Muscle of back (tissue), 3 donors: ENCODE measurements at regions not wholly inside any gene's neighbourhood (a gene's known extent, or its start where the extent isn't known, plus 50 kb on each side); places are given as distances from the start of the nearest gene placed in this dataset.
"Not testable (repeated sequence)": the region's sequence is repeated elsewhere in the genome, so short reads cannot be mapped to it uniquely, and the experiment has no call there.

Source experiments
- DNase-seq, 3 donors: peaks; one replicate each; pipeline versions ENCODE4 v3.0.0 to v3.0.0-alpha.2; 2013

GRCh38 chr22:25456300-25457043 is 108.0 kb upstream of the GRK3 start:
- not testable (repeated sequence) for DNase-seq

- not testable (repeated sequence) for DNase-seq
These were observed 105.8 kb upstream of the GRK3 start for GRCh38 chr22:25458631-25459030.

GRCh38 chr22:25460682-25461081 is 103.8 kb upstream of the GRK3 start:
- not testable (repeated sequence) for DNase-seq

- no peak for DNase-seq
These were observed 103.2 kb upstream of the GRK3 start for GRCh38 chr22:25461301-25461700.

GRCh38 chr22:25462474-25463346 is 101.8 kb upstream of the GRK3 start:
- peak; percentile 68 to 91 (median 88) for DNase-seq

GRCh38 chr22:25463347-25463628 is 101.2 kb upstream of the GRK3 start:
- not testable (repeated sequence) for DNase-seq

- DNase-seq: not testable (repeated sequence)
These were observed 100.1 kb upstream of the GRK3 start for GRCh38 chr22:25464326-25464725.

GRCh38 chr22:25465949-25466348 is 98.5 kb upstream of the GRK3 start:
- DNase-seq: no peak

- no peak for DNase-seq
These were observed 92.1 kb upstream of the GRK3 start for GRCh38 chr22:25472382-25472781.

GRCh38 chr22:25475257-25476022 is 89.0 kb upstream of the GRK3 start:
- DNase-seq: peak; percentile 32 to 65 (median 40)

- no peak for DNase-seq
These were observed 87.1 kb upstream of the GRK3 start for GRCh38 chr22:25477358-25477757.

GRCh38 chr22:25478111-25478510 is 86.4 kb upstream of the GRK3 start:
- peak in 1 of 3 donors; percentile 41 for DNase-seq

GRCh38 chr22:25478528-25478927 is 85.9 kb upstream of the GRK3 start:
- DNase-seq: peak; percentile 45 to 73 (median 47)

GRCh38 chr22:25480868-25481267 is 83.6 kb upstream of the GRK3 start:
- not testable (repeated sequence) for DNase-seq

GRCh38 chr22:25482091-25482760 is 82.2 kb upstream of the GRK3 start:
- no peak for DNase-seq

GRCh38 chr22:25482868-25483639 is 81.4 kb upstream of the GRK3 start:
- DNase-seq: no peak

- no peak for DNase-seq
These were observed 80.5 kb upstream of the GRK3 start for GRCh38 chr22:25483931-25484330.

GRCh38 chr22:25484521-25485315 is 79.8 kb upstream of the GRK3 start:
- DNase-seq: no peak

GRCh38 chr22:25485626-25486545 is 78.6 kb upstream of the GRK3 start:
- DNase-seq: no peak
